HG03469 (cell line): ENCODE measurements at regions not wholly inside any gene's neighbourhood (a gene's known extent, or its start where the extent isn't known, plus 50 kb on each side); places are given as distances from the start of the nearest gene placed in this dataset.

Experiments used
- ATAC-seq: cut with Tn5 transposase; IDR thresholded peaks from one replicate; pipeline ENCODE4 v1.9.1; 2021; ENCODE audit warnings: mild to moderate bottlenecking, moderate library complexity, moderate number of reproducible peaks; ENCODE audit not compliant: unreplicated experiment

DNA sequence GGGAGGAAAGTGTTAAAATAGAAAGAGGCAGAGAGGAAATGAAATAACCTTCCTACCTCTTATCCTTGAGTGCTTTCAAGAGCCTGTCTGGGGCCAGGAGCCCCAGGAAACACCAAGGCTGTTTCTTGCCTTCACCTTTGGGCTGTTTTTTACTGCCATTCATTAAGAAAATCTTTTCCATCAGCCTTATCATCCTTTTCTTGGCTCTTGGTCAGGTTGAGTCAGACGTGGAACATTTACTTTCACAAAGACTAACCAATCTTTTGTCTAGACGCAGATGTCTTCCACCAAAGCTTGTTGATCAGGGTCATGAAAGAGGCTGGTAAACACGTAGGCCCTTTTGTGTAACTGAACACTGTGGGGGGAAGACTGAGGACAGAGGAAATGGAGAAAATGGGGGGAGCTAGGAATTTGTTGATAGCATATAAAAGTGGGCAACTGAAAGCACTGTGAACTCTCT is 151.0 kb upstream of the THBS1 start:
- no peak for ATAC-seq

DNA sequence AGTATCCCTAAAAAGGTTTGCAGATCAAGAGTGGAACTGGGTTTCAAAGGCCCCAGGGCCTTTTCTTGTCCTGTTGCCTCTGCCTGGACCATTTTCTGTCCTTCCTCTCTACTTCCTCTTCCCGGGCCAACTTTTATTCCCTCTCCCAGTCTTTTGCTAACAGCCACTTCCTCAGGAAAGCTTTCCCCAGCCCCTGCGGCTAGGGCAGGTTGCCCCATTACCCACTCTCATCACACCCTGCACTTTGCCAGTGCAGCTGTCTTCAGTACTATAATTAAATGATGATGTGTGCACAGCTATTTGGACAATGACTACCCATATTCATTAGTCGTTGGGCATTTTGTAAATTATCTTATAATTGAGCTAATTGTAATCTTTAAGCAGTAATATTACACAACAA is 150.5 kb upstream of the THBS1 start:
- no peak for ATAC-seq

DNA sequence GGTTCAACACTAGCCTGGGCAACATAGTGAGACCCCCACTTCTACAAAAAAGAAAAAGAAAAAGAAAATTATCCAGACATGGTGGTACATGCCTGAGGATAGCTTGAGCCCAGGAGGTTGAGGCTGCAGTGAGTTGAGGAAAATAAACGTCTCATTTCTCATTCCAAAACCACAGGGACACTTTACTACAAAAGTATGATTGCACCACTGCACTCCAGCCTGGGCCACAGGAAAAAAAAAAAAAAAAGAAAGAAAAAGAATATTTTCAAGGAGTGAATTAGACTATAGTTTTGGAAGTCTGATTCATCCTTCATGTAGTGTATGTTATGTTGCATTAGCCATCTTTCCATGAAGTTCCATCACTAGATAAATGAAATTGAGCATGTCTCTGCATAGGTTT is 149.5 kb upstream of the THBS1 start:
- no peak for ATAC-seq

DNA sequence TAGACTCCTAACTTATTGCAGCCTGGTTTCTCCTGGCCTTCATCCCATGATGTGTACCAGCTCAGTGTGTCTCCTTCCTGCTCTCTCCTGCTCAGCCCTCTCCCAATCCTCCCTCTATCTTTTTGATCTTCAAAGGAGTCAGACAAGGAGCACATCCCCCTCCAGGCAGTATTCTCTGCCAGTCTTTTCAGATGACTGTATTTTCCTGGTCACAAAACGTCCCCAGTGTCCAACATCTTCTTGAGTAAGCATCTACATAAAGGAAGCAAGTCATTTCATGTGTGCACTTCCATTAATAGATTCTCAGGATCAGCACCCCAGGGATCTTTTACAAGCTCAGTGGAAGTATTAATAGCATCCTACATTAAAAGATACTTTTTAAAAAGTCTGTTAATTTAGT is 148.9 kb upstream of the THBS1 start:
- ATAC-seq, result no peak

DNA sequence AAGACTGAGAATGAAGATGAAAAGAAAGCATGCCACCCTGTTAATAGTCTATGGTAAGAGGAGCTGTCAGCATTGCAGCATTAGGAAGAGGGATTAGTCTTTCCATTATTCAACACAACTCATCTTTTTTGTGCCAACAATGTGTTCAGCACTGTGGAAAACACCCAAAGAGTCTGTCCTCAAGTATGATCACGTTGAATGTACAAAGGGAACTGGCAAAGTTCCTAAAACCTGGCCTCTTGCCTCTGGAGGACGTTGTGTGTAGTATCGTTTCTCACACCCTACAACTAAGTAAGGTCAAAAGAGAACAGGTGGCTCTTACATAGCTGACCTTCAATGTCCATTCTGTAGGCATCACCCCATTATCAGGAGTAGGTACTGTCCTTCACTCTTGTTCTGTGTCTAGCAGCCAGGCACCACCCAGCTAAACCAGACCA is 147.9 kb upstream of the THBS1 start:
- ATAC-seq, result no peak

DNA sequence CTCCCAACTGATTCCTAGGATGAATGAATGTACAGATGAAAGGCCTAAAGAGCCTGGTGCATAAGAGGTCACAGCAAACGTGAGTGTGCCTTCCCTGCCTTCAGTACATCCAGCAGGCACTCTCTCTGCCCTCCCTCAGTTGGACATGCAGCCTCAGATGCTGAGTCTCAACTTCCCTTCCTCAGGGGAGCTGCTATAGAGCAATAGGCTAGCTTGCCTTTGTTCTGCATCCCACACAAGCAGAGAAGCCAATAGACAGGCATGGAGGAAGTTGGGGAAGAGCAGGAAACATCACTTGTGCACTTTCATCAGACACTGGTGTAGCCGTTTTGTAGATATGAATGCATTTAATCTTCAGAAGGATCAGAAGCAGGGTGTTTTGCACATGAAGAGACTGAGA is 147.5 kb upstream of the THBS1 start:
- no peak for ATAC-seq

DNA sequence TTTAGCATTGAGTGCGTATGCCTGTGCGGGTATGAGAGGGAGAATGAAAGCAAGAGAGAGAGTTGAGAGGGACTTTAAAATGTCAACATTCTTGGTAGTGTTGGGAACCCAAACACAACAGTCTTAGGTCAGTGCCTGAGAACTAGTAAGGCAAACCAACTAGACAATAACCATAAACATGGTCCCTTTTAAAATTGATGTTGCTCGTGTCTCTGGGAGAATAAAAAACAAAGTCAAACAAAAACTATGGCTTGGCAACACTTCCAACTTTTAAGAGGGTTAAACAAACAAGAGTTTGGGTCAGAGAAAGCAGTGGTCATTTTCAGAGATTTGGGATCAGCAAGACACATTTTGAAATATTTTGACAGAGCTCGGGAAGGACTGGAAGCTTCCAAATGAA is 146.7 kb upstream of the THBS1 start:
- ATAC-seq, result no peak

DNA sequence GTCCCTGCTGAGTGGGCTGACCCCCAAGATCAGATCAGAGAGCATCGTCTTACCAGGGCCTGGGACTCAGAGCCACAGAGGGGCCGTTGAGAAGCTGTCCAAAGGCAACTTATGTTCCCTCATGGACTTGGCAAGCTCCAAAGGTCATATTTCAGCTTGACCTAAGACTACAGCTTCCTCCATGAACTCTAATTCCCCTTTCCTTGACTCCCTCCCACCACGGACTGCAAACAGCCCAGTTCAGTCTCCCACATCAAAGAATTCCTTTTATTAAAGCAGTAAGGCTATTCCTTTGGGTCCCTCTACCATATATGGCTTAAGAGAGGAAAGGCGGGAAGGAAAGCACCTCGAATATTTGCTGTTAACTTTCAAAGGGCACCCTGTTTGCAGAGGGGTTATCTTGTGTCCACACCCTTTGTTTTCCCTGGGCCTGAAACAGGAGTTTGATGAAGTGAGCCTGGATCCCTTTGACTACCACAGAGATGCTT is 146.1 kb upstream of the THBS1 start:
- no peak for ATAC-seq

DNA sequence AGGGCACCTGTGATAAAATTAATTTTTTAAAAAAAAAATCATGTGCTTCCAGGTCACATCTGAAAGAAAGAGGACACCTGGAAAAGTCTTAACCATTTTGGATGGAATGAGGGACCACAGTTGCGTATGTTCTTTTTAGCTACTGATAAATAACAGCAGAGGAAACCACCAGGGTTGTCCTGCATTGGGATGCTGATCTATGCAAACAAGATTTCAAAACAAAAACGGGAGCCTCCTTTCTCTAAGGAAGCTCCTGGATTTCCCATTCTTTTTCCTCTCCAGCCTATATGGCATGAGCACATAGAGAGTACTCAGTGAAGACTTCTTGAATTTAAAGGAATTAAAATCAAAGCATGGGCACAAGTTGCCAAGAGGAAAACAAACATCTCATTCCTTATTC is 145.6 kb upstream of the THBS1 start:
- ATAC-seq, result no peak

DNA sequence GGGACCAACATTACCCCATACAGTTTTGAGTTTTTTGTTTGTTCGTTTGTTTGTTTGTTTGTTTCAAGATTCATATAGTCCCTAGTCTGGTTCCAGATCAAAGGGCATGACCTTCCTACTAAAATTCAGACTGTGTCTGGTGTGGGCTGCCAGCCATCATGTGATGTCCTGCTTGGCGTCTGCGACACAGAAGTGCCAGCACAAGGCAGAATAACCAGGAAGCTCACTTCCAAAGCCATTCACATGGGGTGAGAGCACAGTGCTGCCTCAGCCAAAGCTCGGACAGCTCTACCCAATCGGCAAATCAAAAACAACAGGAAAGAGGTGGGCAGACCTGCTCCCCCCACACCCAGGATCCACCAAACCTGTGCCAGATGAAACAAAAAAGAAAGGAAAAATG is 142.6 kb upstream of the THBS1 start:
- ATAC-seq, result no peak

DNA sequence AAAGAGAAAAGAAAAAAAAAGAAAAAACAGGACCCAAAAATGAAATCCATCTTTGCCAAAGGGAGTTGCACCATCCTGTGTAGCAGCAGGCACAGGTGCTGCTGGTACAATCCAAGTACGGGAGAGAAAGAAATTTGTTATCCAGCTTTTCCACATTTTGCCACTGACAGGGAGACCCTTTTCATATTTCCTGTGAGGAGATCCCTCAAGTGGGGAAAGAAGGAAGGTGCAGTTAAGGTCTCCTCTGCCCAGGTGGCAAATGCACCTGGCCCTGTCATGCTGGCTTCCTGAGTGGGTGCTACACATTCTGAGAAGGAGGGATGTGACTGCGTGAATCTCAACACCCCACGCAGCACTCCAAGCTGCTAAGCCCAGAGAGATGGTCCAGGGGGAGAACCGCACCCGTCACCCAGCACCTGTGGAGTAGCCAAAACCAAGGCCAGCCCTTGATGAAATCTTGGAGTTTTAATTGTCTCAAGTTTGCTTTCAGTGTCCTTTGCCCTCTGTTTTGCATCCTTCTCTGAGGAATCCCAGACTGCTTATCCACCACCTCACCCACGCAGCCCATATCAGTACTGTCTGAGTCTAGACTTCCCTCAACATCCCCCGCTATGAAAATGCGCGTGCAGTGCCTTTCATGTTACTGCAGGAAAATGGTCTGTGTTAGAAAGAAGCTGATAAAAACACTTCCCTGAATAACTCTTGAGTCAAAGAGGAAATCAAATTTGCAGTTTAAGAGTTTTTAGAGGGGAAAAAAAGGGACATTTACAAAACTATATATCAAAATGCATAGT is 141.9 kb upstream of the THBS1 start:
- ATAC-seq, result no peak

DNA sequence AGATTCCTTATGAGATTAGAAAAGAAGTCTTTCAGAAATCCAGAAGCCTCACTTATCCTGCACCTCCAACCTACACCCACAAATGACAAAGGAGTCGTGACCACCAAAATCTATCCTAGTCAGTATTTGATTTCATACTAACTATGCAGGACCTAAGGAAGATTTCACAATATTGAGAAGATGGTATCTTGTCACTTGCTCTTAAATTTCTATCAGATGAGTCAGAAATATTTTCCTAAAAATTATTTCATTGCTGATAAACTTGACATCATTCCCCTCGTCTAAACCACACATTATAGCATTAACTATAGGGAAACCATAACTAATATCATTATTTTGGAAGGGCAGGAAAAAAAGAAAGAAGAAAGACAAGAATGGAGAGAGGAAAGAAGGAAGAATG is 138.0 kb upstream of the THBS1 start:
- no peak for ATAC-seq

DNA sequence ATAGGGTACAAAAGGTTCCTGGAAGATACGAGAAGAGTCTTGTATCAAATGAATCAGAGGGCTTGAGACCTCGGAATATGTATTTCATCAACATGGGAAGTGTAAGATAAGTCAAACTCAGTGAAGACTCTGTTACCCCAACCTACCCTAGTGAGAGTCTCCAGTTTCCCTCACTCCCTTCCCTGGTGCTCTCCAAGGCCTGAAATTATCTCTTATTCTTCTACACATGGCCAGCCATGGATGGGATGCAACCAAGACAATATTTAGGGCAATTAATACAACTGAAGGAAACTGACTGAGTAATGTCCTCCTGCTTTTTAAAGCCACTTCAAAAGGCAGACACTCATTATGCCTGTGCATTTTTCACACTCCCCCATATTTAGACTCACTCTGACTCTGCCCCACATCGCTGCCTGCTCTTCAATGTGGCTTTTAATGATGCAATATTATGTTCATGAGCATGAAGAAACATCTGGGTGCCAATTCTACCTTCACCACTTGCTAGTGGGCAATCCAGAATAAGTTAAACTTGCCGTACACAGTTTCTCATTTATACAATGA is 137.1 kb upstream of the THBS1 start:
- ATAC-seq, result no peak

DNA sequence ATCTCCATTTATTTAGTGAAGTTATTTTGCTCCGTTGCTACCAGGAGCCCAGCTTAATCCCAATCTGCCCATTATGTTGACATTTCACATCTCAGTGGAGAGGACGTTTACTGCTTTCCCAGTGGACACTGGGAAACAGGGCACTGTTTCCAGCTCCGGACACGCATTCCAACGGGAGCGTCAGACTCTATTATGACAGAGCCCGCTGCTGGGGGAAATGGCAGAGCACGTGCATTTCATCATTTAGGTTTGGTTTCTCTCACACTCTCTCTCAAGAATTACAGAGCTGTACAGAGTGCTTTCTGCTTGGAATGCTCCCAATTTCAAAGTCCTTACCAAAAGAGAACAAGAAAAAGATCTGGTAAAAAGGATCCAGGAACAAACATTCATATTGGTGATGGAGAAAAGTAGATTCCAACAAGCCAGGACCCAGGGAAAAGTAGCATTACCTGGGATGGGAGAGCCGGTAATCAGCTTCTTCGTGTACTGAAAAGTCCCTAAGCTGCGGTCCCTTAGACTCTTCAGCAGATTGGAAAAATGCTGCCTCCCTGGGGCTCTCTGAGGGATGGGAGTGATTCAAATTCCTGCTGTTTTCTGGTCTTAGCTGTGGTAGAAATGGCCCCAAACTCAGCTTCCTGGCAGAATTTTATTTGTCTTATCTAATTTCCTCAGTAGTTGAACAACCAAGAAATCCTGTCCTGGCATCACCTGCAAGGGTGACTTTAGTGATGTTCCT is 136.0 kb upstream of the THBS1 start:
- no peak for ATAC-seq

DNA sequence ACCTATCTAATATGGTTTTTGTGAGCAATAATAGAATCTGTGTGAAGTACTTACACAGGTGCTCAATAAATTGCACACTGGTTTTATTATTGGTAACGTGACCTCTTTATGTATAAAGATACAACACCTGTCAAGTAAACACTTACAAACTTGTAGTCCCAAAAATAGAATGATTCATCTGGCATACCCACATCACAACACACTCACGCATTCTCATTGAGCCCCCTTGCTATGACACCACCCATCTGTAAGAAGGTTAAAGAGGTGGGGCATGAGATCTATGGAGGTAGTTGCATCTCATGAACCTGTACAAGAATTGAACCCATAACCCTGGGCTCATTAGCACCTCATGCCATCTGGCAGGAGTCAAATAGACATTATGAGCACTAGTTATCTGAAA is 134.9 kb upstream of the THBS1 start:
- ATAC-seq, result no peak

DNA sequence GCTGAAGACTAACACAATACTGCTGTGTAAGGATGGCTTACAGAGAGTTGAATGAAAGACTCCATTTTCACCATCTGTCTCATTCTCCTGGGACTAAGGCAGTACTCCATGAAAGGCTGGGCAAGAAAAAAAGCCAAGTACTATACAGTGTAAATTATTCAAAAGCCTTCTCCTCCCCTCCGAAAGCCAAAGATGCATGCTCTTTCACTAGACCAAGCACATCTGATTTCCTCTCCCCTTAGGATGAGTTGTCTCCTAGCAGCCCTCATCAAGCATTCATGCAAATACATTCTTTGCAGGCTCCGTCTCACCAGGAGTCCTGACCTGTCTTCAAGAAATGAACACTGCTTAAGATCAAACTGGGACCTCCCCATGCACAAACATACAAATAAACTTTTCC is 133.5 kb upstream of the THBS1 start:
- ATAC-seq, result no peak

DNA sequence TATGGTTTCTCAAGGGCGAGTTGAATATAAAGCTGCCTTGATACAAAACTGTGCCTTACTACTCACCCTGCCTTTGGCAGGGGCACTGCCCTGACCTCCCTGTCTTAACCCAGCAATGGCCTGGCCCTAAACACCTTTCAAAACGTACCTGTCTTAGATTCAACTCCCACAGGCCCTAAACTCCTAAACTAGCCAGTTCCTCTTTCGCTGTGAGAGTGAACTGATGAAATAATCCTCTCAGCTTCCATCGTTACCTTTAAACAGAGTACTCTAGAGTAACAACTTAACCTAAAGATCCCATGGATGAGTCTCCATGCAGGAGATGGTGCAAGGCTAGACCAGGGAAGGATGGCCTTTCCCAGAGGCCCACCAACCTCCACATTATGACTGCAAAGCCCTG is 133.0 kb upstream of the THBS1 start:
- no peak for ATAC-seq

DNA sequence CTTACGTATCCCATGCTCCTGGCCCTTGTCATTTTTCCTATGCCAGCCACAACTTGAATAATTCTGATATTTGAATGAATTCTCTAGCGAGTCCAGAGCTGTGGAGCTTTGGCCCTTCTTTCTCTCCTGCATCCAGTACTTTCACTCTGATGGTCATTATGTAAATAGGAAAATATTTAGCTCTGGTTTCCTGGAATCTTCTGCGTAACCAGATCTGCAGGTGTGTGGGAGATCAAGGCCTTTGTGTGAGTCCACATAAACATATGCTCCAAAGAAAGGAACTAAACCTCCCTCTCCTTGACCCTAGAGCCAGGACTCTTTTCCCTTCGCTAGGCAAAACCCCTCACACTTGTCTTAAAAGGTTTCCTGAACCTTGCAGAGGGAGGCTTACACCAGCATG is 132.5 kb upstream of the THBS1 start:
- no peak for ATAC-seq

DNA sequence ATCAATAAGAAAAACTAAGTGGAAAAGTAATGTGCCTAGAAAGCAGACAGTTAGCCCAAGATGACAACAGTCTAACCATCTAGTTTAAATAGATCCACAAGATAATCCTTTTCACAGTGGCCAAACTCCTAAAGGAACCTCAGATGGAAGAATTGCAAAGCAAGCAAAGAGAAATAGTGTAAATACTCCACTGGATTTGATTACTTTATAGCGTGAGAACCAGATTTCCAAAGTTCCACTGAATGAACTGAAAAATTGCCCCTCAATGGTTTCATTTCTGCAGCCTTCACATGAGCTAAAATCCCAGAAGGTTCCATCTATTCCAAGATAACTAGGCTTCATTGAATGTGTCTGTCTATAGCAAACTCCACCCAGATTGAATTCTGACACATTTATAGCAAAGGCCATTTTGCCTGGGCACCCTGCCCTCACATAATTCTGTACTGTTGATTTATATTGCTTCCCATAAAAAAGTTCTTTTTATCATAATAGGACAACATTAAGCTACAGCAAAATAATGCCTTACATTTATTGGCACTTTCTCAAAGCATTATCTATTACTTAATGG is 129.7 kb upstream of the THBS1 start:
- no peak for ATAC-seq

DNA sequence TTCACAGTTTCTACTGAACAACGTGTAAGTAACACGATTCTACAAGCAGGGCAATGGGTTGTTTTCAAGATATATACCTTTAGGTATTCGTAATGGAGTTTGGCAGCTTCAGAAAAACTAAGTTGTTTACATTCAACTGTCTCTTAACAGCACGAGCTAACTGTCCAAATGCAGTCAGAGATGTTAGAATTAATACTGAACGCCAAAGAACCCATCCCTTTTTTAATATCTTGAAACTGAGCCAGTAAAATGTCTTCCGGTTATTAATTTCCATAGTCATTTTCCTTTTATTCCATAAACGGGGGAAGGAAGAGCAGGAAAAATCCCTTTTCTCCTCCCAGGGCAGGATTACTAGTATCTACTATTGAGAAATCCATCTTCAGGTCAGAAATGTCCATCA is 129.0 kb upstream of the THBS1 start:
- ATAC-seq, result no peak

DNA sequence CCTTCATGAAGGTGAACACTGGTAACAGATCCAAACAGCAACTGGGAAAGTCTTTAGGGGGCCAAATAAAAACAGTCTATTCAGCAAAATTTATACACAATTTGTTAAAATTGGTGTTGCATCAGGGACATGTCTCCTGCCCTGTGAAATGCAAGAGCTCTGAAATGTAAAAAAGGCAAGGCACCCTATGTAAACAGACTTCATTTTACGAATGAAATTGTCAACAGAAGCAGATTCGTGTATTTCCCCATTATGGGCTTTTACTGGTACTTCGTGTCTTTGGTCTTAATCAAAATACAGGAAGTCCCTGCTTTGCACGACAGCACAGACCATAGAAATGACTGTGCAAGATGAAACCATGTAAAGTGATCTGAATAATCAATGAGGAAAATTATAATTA is 127.3 kb upstream of the THBS1 start:
- peak; percentile 81 for ATAC-seq
